Fibroblast of mammary gland (primary cell): ENCODE measurements at regions not wholly inside any gene's neighbourhood (a gene's known extent, or its start where the extent isn't known, plus 50 kb on each side); places are given as distances from the start of the nearest gene placed in this dataset.

Experiments used
- DNase-seq: peaks from one replicate; pipeline ENCODE4 v3.0.0-alpha.2; 2010; ENCODE audit warnings: low read depth
- H3K4me3 ChIP-seq: 2 replicates; pipeline ENCODE4 v1.5.1; 2011; ENCODE audit warnings: low read depth, mild to moderate bottlenecking, low read length, moderate library complexity; ENCODE audit not compliant: control insufficient read depth
- CTCF ChIP-seq: conservative IDR thresholded peaks from 2 replicates; pipeline ENCODE4 v1.5.1; 2011; ENCODE audit warnings: low read depth, low read length, inconsistent platforms; ENCODE audit not compliant: control insufficient read depth, insufficient read depth

DNA sequence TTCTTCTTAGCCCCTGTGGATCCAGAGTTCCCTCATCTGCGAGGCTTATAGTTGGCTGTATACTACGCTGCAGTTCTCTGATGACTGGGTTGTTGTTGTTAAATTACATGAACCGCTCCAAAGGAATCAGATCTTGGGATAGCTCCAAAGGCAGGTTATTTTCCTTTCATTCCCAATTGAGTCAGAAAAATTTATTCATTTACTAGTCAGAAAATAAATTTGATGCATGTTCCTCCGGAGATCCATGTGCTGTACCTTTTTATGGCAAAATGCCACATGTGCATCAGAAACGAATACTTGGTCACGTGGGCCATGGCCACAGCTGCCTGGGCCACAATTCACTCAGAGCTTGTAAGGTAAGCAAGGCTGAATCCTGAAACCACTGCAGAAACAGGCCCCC is 304.0 kb downstream of the NR2F1-AS1 start:
- DNase-seq, result peak; percentile 49
- TF ChIP-seq CTCF, result no peak
- H3K4me3 ChIP-seq, result no peak overlapping the region

DNA sequence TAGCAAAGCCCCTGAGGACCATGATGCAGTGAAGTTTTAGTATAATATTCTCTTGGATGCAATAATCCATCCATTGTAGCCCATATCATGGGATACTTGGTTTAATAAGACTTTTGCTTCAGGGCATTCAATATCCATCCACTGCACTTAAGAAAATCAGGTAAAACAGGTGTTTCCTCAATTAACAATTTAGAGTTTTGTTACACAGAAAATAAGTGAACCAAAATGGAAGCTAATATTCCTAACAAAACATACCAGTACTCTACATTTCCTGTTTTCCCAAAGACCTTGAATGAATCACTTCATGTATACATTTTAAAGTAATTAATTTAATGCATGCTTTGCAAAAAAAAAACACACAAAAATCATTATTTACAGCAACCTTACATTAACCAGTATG is 305.6 kb downstream of the NR2F1-AS1 start:
- DNase-seq, result no peak
- no peak overlapping the region for H3K4me3 ChIP-seq
- TF ChIP-seq CTCF, result no peak

DNA sequence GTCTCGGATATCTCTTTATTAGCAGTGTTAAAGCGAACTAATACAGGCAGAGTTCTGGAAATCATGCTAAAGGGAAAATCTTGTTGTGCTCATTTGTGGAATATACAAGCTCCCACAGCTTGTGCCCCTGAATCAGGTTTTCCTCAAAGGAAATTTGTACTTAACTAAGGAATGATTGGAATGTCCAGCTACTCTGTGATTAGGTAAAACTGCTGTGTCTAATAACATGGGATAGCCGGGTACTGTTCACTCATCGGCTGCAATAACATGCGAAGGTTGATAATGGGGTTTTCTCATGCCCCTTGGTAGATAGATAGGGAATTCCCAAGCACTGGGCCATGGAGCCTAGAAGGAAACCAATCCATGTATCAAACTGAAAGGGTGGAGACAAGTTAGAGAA is 306.7 kb downstream of the NR2F1-AS1 start:
- DNase-seq, result peak; percentile 18
- H3K4me3 ChIP-seq, result no peak overlapping the region

GRCh38 chr5:93273176-93273575 is 307.8 kb downstream of the NR2F1-AS1 start:
- H3K4me3 ChIP-seq, result no peak overlapping the region
- DNase-seq, result peak; percentile 72
- no peak for TF ChIP-seq CTCF

More for the DNA sequence above, 306.7 kb downstream of the NR2F1-AS1 start:
- TF ChIP-seq CTCF, result no peak

DNA sequence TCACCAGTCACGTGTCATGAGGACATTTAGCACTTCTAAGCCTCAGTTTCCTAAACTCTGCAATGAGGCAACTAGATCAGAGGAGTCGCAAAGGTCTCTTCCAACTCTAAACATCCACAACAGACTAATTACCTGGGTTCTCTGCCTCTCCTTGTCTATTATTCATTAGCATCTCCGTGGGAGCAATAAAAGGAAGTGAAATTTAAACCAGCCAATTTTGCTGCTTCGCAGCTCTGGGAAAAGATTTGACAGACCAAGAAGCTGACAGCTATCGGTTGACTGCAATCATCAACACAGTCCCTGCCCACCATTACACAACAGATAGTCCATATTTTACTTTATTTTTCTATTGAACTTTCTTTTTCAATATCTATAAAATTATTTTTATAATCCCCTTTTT is 308.9 kb downstream of the NR2F1-AS1 start:
- no peak overlapping the region for H3K4me3 ChIP-seq
- DNase-seq, result no peak
- no peak for TF ChIP-seq CTCF

DNA sequence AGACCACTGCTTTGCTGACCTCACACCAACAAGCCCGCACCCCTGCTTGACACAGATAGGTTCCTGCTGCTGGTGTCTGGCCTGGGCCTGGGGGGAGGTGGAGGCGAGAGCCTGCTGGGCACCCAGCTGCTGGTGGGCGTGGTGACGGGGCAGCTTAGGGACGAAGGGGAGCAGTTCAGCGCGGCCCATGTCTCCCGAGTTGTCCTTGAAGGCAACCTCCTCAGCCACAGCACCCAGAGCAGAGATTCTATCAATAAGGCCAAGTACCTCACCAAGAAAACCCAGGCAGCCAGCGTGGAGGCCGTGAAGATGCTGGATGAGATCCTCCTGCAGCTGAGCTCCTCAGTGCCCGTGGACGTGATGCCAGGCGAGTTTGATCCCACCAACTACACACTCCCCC is 313.3 kb downstream of the NR2F1-AS1 start:
- DNase-seq, result no peak
- TF ChIP-seq CTCF, result no peak
- no peak overlapping the region for H3K4me3 ChIP-seq

DNA sequence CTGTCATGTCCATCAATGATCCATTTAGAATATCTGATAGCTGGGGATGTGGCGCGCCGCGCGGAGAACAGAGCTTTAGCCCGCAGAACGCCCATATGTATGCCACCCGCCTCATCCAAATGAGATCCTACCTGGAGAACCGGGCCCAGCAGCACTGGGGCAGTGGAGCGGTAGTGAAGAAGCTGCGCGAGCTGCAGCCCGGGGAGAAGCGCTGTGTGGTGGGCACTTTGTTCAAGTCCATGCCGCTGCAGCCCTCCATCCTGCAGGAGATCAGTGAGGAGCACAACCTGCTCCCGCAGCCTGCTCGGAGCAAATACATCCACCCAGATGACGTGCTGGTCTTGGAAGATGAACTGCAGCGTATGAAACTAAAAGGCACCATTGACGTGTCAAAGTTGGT is 313.7 kb downstream of the NR2F1-AS1 start:
- no peak for DNase-seq
- no peak for TF ChIP-seq CTCF
- H3K4me3 ChIP-seq, result no peak overlapping the region
